Adrenal gland (tissue), 5 donors: ENCODE measurements at regions not wholly inside any gene's neighbourhood (a gene's known extent, or its start where the extent isn't known, plus 50 kb on each side); places are given as distances from the start of the nearest gene placed in this dataset.

ENCODE experiments used
- CTCF ChIP-seq, 6 experiments: fragments of 450-650 bp in 4 of 6; fragments of 200-600 bp in 2 of 6; sonication (generic) in 1 of 6; IDR thresholded peaks; 1 replicate in 5 of 6; 2 replicates in 1 of 6; pipeline versions ENCODE4 v1.5.1 to v1.8.0; 2016 to 2021; ENCODE audit warnings: antibody characterized with exemption in 6 of 6, mild to moderate bottlenecking in 2 of 6, moderate library complexity in 1 of 6
- POLR2A ChIP-seq, 2 donors: fragments of 450-650 bp; IDR thresholded peaks; one replicate each; pipeline ENCODE4 v1.6.1; 2017; ENCODE audit warnings: antibody characterized with exemption in 2 of 2, mild to moderate bottlenecking in 2 of 2, moderate library complexity in 1 of 2
- donor health status: DM: no; HTN: no; CAD: no.

DNA sequence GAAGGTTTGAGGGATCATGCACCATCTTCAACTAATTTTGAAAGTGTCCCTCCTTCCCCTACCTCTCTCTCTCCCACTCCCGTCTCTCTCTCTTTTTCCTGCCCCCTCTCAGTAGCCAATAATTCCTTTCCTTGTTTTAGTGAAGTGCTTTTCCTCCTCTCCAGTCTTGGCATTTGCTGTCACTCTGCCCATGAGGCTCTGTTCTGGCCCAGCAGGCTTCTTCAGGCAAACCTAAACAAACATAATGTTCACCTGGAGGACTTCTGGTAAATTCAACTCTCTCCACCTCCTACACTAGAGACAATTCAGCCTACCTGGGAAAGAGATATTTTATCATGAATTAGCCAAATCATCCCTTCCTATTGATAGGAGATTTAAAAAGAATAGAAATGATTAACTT, 86.6 kb upstream of the ADRA1D start:
- TF ChIP-seq CTCF (IDR thresholded peaks at IDR 0.05) (no peak), POLR2A (IDR thresholded peaks at IDR 0.05) (no peak)
